GM23338 (cell line): ENCODE measurements at regions not wholly inside any gene's neighbourhood (a gene's known extent, or its start where the extent isn't known, plus 50 kb on each side); places are given as distances from the start of the nearest gene placed in this dataset.

Experiments used
- CREB1 ChIP-seq: fragments of 250-450 bp; sonication (Bioruptor Pico); IDR thresholded peaks from 2 replicates; pipeline ENCODE4 v1.5.0; 2020; ENCODE audit warnings: low read depth, mild to moderate bottlenecking, moderate library complexity
- ETS1 ChIP-seq: IDR thresholded peaks from 2 replicates; pipeline ENCODE4 v1.6.1; 2016; ENCODE audit warnings: antibody characterized with exemption
- EZH2 ChIP-seq: fragments of 200-600 bp; sonication (generic); IDR thresholded peaks from one replicate; pipeline ENCODE4 v1.8.0; 2017; ENCODE audit warnings: antibody characterized with exemption, mild to moderate bottlenecking, low read depth; ENCODE audit not compliant: unreplicated experiment
- EZH2phosphoT487 ChIP-seq: fragments of 200-600 bp; sonication (generic); IDR thresholded peaks from one replicate; pipeline ENCODE4 v1.8.1; 2018; ENCODE audit warnings: antibody characterized with exemption; ENCODE audit not compliant: unreplicated experiment
- JUNB ChIP-seq: IDR thresholded peaks from one replicate; pipeline ENCODE4 v1.6.1; 2016; ENCODE audit warnings: antibody characterized with exemption; ENCODE audit not compliant: unreplicated experiment
- NANOG ChIP-seq: IDR thresholded peaks from 2 replicates; pipeline ENCODE4 v1.6.1; 2016; ENCODE audit warnings: antibody characterized with exemption, borderline replicate concordance
- POLR2AphosphoS5 ChIP-seq: IDR thresholded peaks from 2 replicates; pipeline ENCODE4 v1.6.1; 2016; ENCODE audit warnings: antibody characterized with exemption, low read depth
- REST ChIP-seq: IDR thresholded peaks from one replicate; pipeline ENCODE4 v1.6.1; 2018; ENCODE audit warnings: antibody characterized with exemption; ENCODE audit not compliant: unreplicated experiment
- ZNF331 ChIP-seq: fragments of 250-450 bp; sonication (Bioruptor Pico); IDR thresholded peaks from 2 replicates; pipeline ENCODE4 v1.5.0; 2020; ENCODE audit warnings: low read depth, mild to moderate bottlenecking, moderate library complexity
- ZNF462 ChIP-seq: fragments of 250-450 bp; sonication (Bioruptor Pico); IDR thresholded peaks from 2 replicates; pipeline ENCODE4 v1.5.0; 2020; ENCODE audit warnings: mild to moderate bottlenecking, moderate library complexity

- TF ChIP-seq ZNF462: no peak
- no peak for TF ChIP-seq ETS1
- TF ChIP-seq ZNF331 (CRISPR knock-in tag): no peak
- TF ChIP-seq POLR2AphosphoS5: no peak
- TF ChIP-seq JUNB: no peak
- TF ChIP-seq EZH2phosphoT487: no peak
- no peak for TF ChIP-seq EZH2
- no peak for TF ChIP-seq REST
- no peak for TF ChIP-seq NANOG
- no peak for TF ChIP-seq CREB1 (CRISPR knock-in tag)
These were observed 437.1 kb downstream of the BCL11A start (continued) for GRCh38 chr2:60116161-60116875.
